IMR-90 (cell line): ENCODE measurements at regions not wholly inside any gene's neighbourhood (a gene's known extent, or its start where the extent isn't known, plus 50 kb on each side); places are given as distances from the start of the nearest gene placed in this dataset.

Experiments
- ATAC-seq: fragments of 200-7000 bp; cut with Tn5 transposase; 2 replicates; pipeline ENCODE4 v1.9.1; 2020; ENCODE audit warnings: low read depth, mild to moderate bottlenecking, moderate library complexity
- BruUV-seq: library from RNA; stranded (reverse); fragments of 400-500 nt; replicated peaks from 2 replicates; lab custom pipeline; 2021; lab: Mats Ljungman, UMichigan
- CTCF ChIA-PET: fragments of 300-600 bp; formaldehyde crosslinking; extraction: SDS; loops from one replicate; lab custom pipeline; 2021; ENCODE audit warnings: antibody characterized with exemption; lab: Yijun Ruan, JAX
- POLR2A ChIA-PET: fragments of 300-600 bp; sonication (Branson Sonifier 250); formaldehyde crosslinking; loops from one replicate; lab custom pipeline; 2022; ENCODE audit warnings: antibody characterized with exemption; ENCODE audit not compliant: unreplicated experiment; lab: Charles Lee
- DNase-seq: peaks from one replicate; pipeline ENCODE4 v3.0.0; 2013
- H2AFZ ChIP-seq: replicated peaks from 2 replicates; pipeline ENCODE3; 2013; ENCODE audit warnings: low read length, mild to moderate bottlenecking; ENCODE audit not compliant: poor library complexity
- H2AK5ac ChIP-seq: 2 replicates; pipeline ENCODE4 v1.6.1; 2013; ENCODE audit warnings: low read depth, low read length, inconsistent platforms
- H2AK9ac ChIP-seq: replicated peaks from 2 replicates; pipeline ENCODE3; 2013; ENCODE audit warnings: mild to moderate bottlenecking, low read depth, low read length, moderate library complexity; ENCODE audit not compliant: poor library complexity
- H2BK120ac ChIP-seq: 2 replicates; pipeline ENCODE4 v1.6.1; 2013; ENCODE audit warnings: low read depth, low read length, inconsistent platforms
- H2BK15ac ChIP-seq: 3 replicates; pipeline ENCODE4 v1.6.1; 2013; ENCODE audit warnings: low read depth, low read length, inconsistent platforms
- H2BK20ac ChIP-seq: 2 replicates; pipeline ENCODE4 v1.6.1; 2013; ENCODE audit warnings: low read depth, mild to moderate bottlenecking, inconsistent platforms, low read length, moderate library complexity
- H2BK5ac ChIP-seq: 2 replicates; pipeline ENCODE4 v1.6.1; 2013; ENCODE audit warnings: mild to moderate bottlenecking, low read depth, low read length, inconsistent platforms; ENCODE audit not compliant: poor library complexity, severe bottlenecking
- H3K14ac ChIP-seq: replicated peaks from 2 replicates; pipeline ENCODE4 v1.6.1; 2013; ENCODE audit warnings: low read depth, low read length, inconsistent platforms
- H3K18ac ChIP-seq: 2 replicates; pipeline ENCODE4 v1.6.1; 2013; ENCODE audit warnings: low read depth, low read length, control low read depth
- H3K23ac ChIP-seq: 2 replicates; pipeline ENCODE4 v1.6.1; 2013; ENCODE audit warnings: low read depth, low read length, inconsistent platforms
- H3K27ac ChIP-seq: 2 replicates; pipeline ENCODE4 v1.5.1; 2013; ENCODE audit warnings: mild to moderate bottlenecking, control low read depth, low read length; ENCODE audit not compliant: insufficient read depth
- H3K27me3 ChIP-seq: 2 replicates; pipeline ENCODE4 v1.6.1; 2013; ENCODE audit warnings: low read length; ENCODE audit not compliant: control insufficient read depth, insufficient read depth
- H3K36me3 ChIP-seq: 2 replicates; pipeline ENCODE4 v1.6.1; 2013; ENCODE audit warnings: low read length, mixed read lengths; ENCODE audit not compliant: control insufficient read depth, insufficient read depth
- H3K4ac ChIP-seq: 2 replicates; pipeline ENCODE4 v1.6.1; 2013; ENCODE audit warnings: low read depth, low read length, inconsistent platforms
- H3K4me1 ChIP-seq: 2 replicates; pipeline ENCODE4 v1.6.1; 2013; ENCODE audit warnings: low read length, mixed read lengths; ENCODE audit not compliant: control insufficient read depth, insufficient read depth
- H3K4me2 ChIP-seq: 2 replicates; pipeline ENCODE4 v1.6.1; 2013; ENCODE audit warnings: low read depth, mild to moderate bottlenecking, control low read depth, low read length, moderate library complexity
- H3K4me3 ChIP-seq: 2 replicates; pipeline ENCODE4 v1.5.1; 2013; ENCODE audit warnings: low read depth, mild to moderate bottlenecking, control low read depth, low read length, moderate library complexity; ENCODE audit not compliant: insufficient read depth
- H3K56ac ChIP-seq: 2 replicates; pipeline ENCODE4 v1.6.1; 2013; ENCODE audit warnings: low read length, inconsistent platforms; ENCODE audit not compliant: insufficient read depth; ENCODE audit errors: extremely low read depth
- H3K79me1 ChIP-seq, 2 experiments: 2 replicates each; pipeline ENCODE4 v1.6.1; 2013; ENCODE audit warnings: low read length in 2 of 2, inconsistent platforms in 1 of 2, low read depth in 1 of 2
- H3K9ac ChIP-seq: 2 replicates; pipeline ENCODE4 v1.6.1; 2013; ENCODE audit warnings: low read depth, low read length, control low read depth
- H3K9me1 ChIP-seq: 2 replicates; pipeline ENCODE4 v1.6.1; 2013; ENCODE audit warnings: low read length, inconsistent platforms; ENCODE audit not compliant: insufficient read depth
- H3K9me3 ChIP-seq: 2 replicates; pipeline ENCODE4 v1.6.1; 2013; ENCODE audit warnings: low read length; ENCODE audit not compliant: control insufficient read depth, insufficient read depth
- H4K20me1 ChIP-seq: 2 replicates; pipeline ENCODE4 v1.6.1; 2013; ENCODE audit warnings: low read length, inconsistent platforms; ENCODE audit not compliant: insufficient read depth
- H4K5ac ChIP-seq: 2 replicates; pipeline ENCODE4 v1.6.1; 2013; ENCODE audit warnings: mild to moderate bottlenecking, low read depth, low read length, control low read depth
- H4K8ac ChIP-seq, 2 experiments: 2 replicates each; pipeline ENCODE4 v1.6.1; 2013; ENCODE audit warnings: low read depth in 2 of 2, low read length in 2 of 2, control low read depth in 1 of 2, inconsistent platforms in 1 of 2
- H4K91ac ChIP-seq: 2 replicates; pipeline ENCODE4 v1.6.1; 2013; ENCODE audit warnings: low read depth, low read length, inconsistent platforms; ENCODE audit not compliant: insufficient read depth
- CHD1 ChIP-seq: IDR thresholded peaks from 2 replicates; pipeline ENCODE4 v1.6.1; 2012; ENCODE audit warnings: low read depth, low read length, improper control_type of control experiment
- FOS ChIP-seq: fragments of 150-350 bp; IDR thresholded peaks from 2 replicates; pipeline ENCODE4 v1.6.1; 2016; ENCODE audit warnings: low read depth, low read length
- MAFK ChIP-seq: IDR thresholded peaks from 2 replicates; pipeline ENCODE4 v1.6.1; 2012; ENCODE audit warnings: low read depth, low read length, improper control_type of control experiment
- MAZ ChIP-seq: IDR thresholded peaks from 2 replicates; pipeline ENCODE4 v1.6.1; 2012; ENCODE audit warnings: low read depth, mild to moderate bottlenecking, low read length, improper control_type of control experiment, moderate library complexity, borderline replicate concordance
- MXI1 ChIP-seq: IDR thresholded peaks from 2 replicates; pipeline ENCODE4 v1.6.1; 2012; ENCODE audit warnings: low read depth, mild to moderate bottlenecking, low read length, moderate library complexity, borderline replicate concordance
- POLR2A ChIP-seq: IDR thresholded peaks from 2 replicates; pipeline ENCODE4 v1.6.1; 2012; ENCODE audit warnings: mild to moderate bottlenecking, low read depth, low read length
- RAD21 ChIP-seq: IDR thresholded peaks from 2 replicates; pipeline ENCODE4 v1.6.1; 2012; ENCODE audit warnings: low read length, improper control_type of control experiment
- SMC3 ChIP-seq: fragments of 150-350 bp; IDR thresholded peaks from 2 replicates; pipeline ENCODE4 v1.6.1; 2016; ENCODE audit warnings: low read depth, mild to moderate bottlenecking, antibody characterized with exemption, low read length, moderate library complexity
- WGBS, 2 experiments: methylation state at CpG; one replicate each; pipeline versions ENCODE4 v1.1.5 to v1.1.7; 2013; ENCODE audit warnings: missing lambda C conversion rate in 2 of 2; ENCODE audit not compliant: insufficient read length in 1 of 2; ENCODE audit errors: extremely low coverage in 2 of 2; 5-methylcytosine and 5-hydroxymethylcytosine counted together
- dilution Hi-C: fragments of 300-500 bp; cut with HindIII; formaldehyde crosslinking; loops from one replicate; pipeline ENCODE4 v1.14.3; 2018; ENCODE audit warnings: low sequenced_read_pairs; ENCODE audit not compliant: unreplicated experiment
- in situ Hi-C: fragments of 300-500 bp; cut with MboI; formaldehyde crosslinking; loops from 3 replicates; pipeline ENCODE4 v1.14.3; 2019; ENCODE audit warnings: low sequenced_read_pairs, inconsistent platforms, mixed read lengths
- intact Hi-C: fragments of 100-400 bp; cut with micrococcal nuclease; formaldehyde crosslinking; loops from 2 replicates; pipeline ENCODE4 v1.10.0; 2022
- TF ChIP-seq, protein P1 (sequence below): fragments of 150-350 bp; IDR thresholded peaks from 2 replicates; pipeline ENCODE4 v1.6.1; 2017; ENCODE audit warnings: mild to moderate bottlenecking, antibody characterized with exemption, low read length, low read depth
- TF ChIP-seq, protein P2 (sequence below): conservative IDR thresholded peaks from 2 replicates; pipeline ENCODE4 v1.5.1; 2012; ENCODE audit warnings: mild to moderate bottlenecking, low read depth, low read length, improper control_type of control experiment
- TF ChIP-seq, protein P3 (sequence below): fragments of 150-350 bp; IDR thresholded peaks from 2 replicates; pipeline ENCODE4 v1.6.1; 2016; ENCODE audit warnings: low read depth, mild to moderate bottlenecking, low read length, moderate library complexity, borderline replicate concordance

DNA sequence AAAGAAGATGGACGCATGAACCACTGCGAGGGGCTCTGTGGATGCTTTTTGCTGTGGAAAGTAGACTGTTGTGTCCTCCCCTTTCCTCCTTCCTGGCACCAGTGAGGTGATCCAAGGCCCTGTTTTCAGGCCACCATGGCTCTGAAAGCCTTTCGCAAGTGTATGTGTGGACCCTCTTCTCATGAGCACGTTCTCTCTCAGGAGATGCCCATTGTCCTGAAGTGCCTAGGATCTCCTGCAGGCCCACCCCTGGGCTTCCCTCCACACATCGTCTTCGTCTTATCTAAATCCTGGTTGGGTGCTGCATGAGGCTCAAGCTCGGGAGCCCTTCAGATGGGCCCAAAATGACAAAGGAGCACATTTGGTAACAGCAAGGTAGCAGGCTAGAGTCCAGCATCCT lies 188.2 kb downstream of the PTPN20 start:
- no peak for TF ChIP-seq CHD1
- TF ChIP-seq SMC3, result no peak
- no peak for TF ChIP-seq MAFK
- TF ChIP-seq FOS, result no peak
- TF ChIP-seq, protein P1, sequence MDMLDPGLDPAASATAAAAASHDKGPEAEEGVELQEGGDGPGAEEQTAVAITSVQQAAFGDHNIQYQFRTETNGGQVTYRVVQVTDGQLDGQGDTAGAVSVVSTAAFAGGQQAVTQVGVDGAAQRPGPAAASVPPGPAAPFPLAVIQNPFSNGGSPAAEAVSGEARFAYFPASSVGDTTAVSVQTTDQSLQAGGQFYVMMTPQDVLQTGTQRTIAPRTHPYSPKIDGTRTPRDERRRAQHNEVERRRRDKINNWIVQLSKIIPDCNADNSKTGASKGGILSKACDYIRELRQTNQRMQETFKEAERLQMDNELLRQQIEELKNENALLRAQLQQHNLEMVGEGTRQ, result no peak
- TF ChIP-seq MAZ, result no peak
- no peak for TF ChIP-seq POLR2A
- TF ChIP-seq, protein P2, sequence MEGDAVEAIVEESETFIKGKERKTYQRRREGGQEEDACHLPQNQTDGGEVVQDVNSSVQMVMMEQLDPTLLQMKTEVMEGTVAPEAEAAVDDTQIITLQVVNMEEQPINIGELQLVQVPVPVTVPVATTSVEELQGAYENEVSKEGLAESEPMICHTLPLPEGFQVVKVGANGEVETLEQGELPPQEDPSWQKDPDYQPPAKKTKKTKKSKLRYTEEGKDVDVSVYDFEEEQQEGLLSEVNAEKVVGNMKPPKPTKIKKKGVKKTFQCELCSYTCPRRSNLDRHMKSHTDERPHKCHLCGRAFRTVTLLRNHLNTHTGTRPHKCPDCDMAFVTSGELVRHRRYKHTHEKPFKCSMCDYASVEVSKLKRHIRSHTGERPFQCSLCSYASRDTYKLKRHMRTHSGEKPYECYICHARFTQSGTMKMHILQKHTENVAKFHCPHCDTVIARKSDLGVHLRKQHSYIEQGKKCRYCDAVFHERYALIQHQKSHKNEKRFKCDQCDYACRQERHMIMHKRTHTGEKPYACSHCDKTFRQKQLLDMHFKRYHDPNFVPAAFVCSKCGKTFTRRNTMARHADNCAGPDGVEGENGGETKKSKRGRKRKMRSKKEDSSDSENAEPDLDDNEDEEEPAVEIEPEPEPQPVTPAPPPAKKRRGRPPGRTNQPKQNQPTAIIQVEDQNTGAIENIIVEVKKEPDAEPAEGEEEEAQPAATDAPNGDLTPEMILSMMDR, result no peak
- TF ChIP-seq, protein P3, sequence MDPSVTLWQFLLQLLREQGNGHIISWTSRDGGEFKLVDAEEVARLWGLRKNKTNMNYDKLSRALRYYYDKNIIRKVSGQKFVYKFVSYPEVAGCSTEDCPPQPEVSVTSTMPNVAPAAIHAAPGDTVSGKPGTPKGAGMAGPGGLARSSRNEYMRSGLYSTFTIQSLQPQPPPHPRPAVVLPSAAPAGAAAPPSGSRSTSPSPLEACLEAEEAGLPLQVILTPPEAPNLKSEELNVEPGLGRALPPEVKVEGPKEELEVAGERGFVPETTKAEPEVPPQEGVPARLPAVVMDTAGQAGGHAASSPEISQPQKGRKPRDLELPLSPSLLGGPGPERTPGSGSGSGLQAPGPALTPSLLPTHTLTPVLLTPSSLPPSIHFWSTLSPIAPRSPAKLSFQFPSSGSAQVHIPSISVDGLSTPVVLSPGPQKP, result no peak
- TF ChIP-seq RAD21, result no peak
- TF ChIP-seq MXI1, result no peak
- H2AK9ac ChIP-seq, result no peak overlapping the region
- no peak overlapping the region for H2BK120ac ChIP-seq
- H2AK5ac ChIP-seq, result no peak overlapping the region
- 96% methylated on average over 4 of the region's 7 CpGs; no CpG with 5 or more reads in 1 of the 2 experiments for WGBS, 2 experiments
- dilution Hi-C loops, result no loop called here
- H3K9me1 ChIP-seq, result peaks cover 4% of the 10 kb centered on the region; the same call in 1 of the 2 replicates
- no peak overlapping the region for H3K14ac ChIP-seq
- intact Hi-C loops, result no loop called here
- no peak overlapping the region for H2AFZ ChIP-seq
- H3K4me3 ChIP-seq, result no peak overlapping the region
- H3K36me3 ChIP-seq, result no peaks in the 10 kb centered on the region
- no peak overlapping the region for H3K27ac ChIP-seq
- no peaks in the 10 kb centered on the region for H3K79me1 ChIP-seq
- no peaks in the 10 kb centered on the region for H3K27me3 ChIP-seq
- in situ Hi-C loops, result no loop called here
- H3K9ac ChIP-seq, result no peak overlapping the region
- POLR2A ChIA-PET, result no interaction called here
- ATAC-seq (no peak), DNase-seq (no peak)
- H4K91ac ChIP-seq, result no peak overlapping the region
- H2BK15ac ChIP-seq, result no peak overlapping the region; the same call in 2 of the 3 replicates
- no peak overlapping the region for H4K8ac ChIP-seq
- H3K4ac ChIP-seq, result no peak overlapping the region
- no peak overlapping the region for H2BK20ac ChIP-seq
- no peaks in the 10 kb centered on the region for H4K20me1 ChIP-seq
- no peak overlapping the region for H4K5ac ChIP-seq
- peaks cover 6% of the 10 kb centered on the region for H3K4me1 ChIP-seq
- no peak overlapping the region for H3K4me2 ChIP-seq
- H3K23ac ChIP-seq, result no peak overlapping the region
- H3K18ac ChIP-seq, result no peak overlapping the region
- BruUV-seq, result no TSS peak
- CTCF ChIA-PET, result no interaction called here
- peaks cover 7% of the 10 kb centered on the region; the same call in 1 of the 2 replicates for H3K9me3 ChIP-seq
- no peak overlapping the region for H3K56ac ChIP-seq
- no peak overlapping the region for H2BK5ac ChIP-seq
